Panc1 (cell line): ENCODE measurements at regions not wholly inside any gene's neighbourhood (a gene's known extent, or its start where the extent isn't known, plus 50 kb on each side); places are given as distances from the start of the nearest gene placed in this dataset.

Experiments used
- ATAC-seq: fragments of 200-7000 bp; cut with Tn5 transposase; 2 replicates; pipeline ENCODE4 v1.9.1; 2020; ENCODE audit warnings: mild to moderate bottlenecking, moderate library complexity
- BruUV-seq: library from RNA; stranded (reverse); fragments of 400-500 nt; replicated peaks from 2 replicates; lab custom pipeline; 2021; lab: Mats Ljungman, UMichigan
- CTCF ChIA-PET: fragments of 300-600 bp; sonication (Branson Sonifier 250); formaldehyde crosslinking; loops from one replicate; lab custom pipeline; 2022; ENCODE audit warnings: antibody characterized with exemption; lab: Charles Lee
- POLR2A ChIA-PET: fragments of 300-600 bp; sonication (Branson Sonifier 250); formaldehyde crosslinking; loops from one replicate; lab custom pipeline; 2022; ENCODE audit warnings: antibody characterized with exemption; lab: Charles Lee
- DNase-seq: peaks from one replicate; pipeline ENCODE4 v3.0.0-alpha.2; 2010; ENCODE audit warnings: low read depth, low spot score
- H3K27ac ChIP-seq: 2 replicates; pipeline ENCODE4 v1.5.1; 2011; ENCODE audit warnings: mild to moderate bottlenecking, low read length, inconsistent platforms
- H3K27me3 ChIP-seq: fragments of 200-500 bp; sonication (Bioruptor generic); 2 replicates; pipeline ENCODE4 v1.6.0; 2014; ENCODE audit warnings: low read length, inconsistent platforms; ENCODE audit not compliant: control insufficient read depth, insufficient read depth
- H3K36me3 ChIP-seq: fragments of 200-500 bp; sonication (Bioruptor generic); 2 replicates; pipeline ENCODE4 v1.5.1; 2014; ENCODE audit warnings: inconsistent platforms, mild to moderate bottlenecking, low read length, moderate library complexity; ENCODE audit not compliant: control insufficient read depth, insufficient read depth
- H3K4me1 ChIP-seq: 2 replicates; pipeline ENCODE4 v1.5.1; 2011; ENCODE audit warnings: inconsistent platforms, mild to moderate bottlenecking, low read length, moderate library complexity; ENCODE audit not compliant: control insufficient read depth, insufficient read depth
- H3K4me3 ChIP-seq, 2 experiments: 2 replicates each; pipeline ENCODE4 v1.5.1; 2011 to 2012; ENCODE audit warnings: low read depth in 2 of 2, low read length in 2 of 2, mild to moderate bottlenecking in 2 of 2, inconsistent platforms in 1 of 2, moderate library complexity in 1 of 2
- H3K9me3 ChIP-seq: fragments of 200-500 bp; sonication (Bioruptor generic); 2 replicates; pipeline ENCODE4 v1.5.1; 2014; ENCODE audit warnings: low read depth, mild to moderate bottlenecking, inconsistent platforms, low read length, moderate library complexity; ENCODE audit not compliant: control insufficient read depth, insufficient read depth
- POLR2AphosphoS5 ChIP-seq: IDR thresholded peaks from 2 replicates; pipeline ENCODE4 v1.6.1; 2012; ENCODE audit warnings: mild to moderate bottlenecking, low read depth, low read length, moderate library complexity
- SIN3A ChIP-seq: IDR thresholded peaks from 2 replicates; pipeline ENCODE4 v1.6.1; 2012; ENCODE audit warnings: low read depth, mild to moderate bottlenecking, low read length, moderate library complexity, borderline replicate concordance; ENCODE audit not compliant: insufficient read depth
- TCF7L2 ChIP-seq: IDR thresholded peaks from 2 replicates; pipeline ENCODE4 v1.6.1; 2011; ENCODE audit warnings: mild to moderate bottlenecking, low read depth, low read length, inconsistent platforms
- in situ Hi-C: cut with HindIII; loops from 2 replicates; pipeline ENCODE4 v1.10.0; 2016; ENCODE audit warnings: low sequenced_read_pairs, low pct_unique_long_range_greater_than_20kb
- intact Hi-C: fragments of 100-400 bp; cut with micrococcal nuclease; formaldehyde crosslinking; loops from one replicate; pipeline ENCODE4 v1.10.0; 2022; ENCODE audit not compliant: unreplicated experiment
- TF ChIP-seq, protein P1 (sequence below), 2 experiments: IDR thresholded peaks; 2 replicates each; pipeline ENCODE4 v1.6.1; 2011 to 2012; ENCODE audit warnings: low read depth in 2 of 2, control low read depth in 1 of 2, low read length in 1 of 2, mild to moderate bottlenecking in 1 of 2, moderate library complexity in 1 of 2; ENCODE audit not compliant: insufficient read depth in 1 of 2
- TF ChIP-seq, protein P2 (sequence below): fragments of 450-650 bp; IDR thresholded peaks from 2 replicates; pipeline ENCODE4 v1.5.1; 2017; ENCODE audit warnings: mild to moderate bottlenecking

DNA sequence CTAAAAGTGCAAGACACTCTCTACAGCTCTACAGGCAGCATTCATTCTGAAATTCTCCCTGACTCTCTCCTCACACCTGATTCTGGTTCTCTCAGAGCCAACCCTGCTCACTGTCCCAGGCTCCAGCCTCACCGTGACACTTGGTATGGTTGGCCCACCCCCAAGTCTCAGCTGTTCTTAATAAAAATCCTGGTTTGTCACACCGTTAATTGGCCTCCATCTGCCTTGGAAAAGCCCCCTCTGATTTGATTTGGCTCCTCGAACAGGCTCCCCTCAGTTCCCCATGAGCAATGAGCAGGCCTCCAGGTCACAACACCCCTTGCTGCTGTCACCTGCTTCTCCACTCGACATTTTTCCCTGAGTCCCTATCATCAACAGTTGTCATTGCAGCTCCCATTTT is 507.3 kb upstream of the AUTS2 start:
- TF ChIP-seq, protein P1, sequence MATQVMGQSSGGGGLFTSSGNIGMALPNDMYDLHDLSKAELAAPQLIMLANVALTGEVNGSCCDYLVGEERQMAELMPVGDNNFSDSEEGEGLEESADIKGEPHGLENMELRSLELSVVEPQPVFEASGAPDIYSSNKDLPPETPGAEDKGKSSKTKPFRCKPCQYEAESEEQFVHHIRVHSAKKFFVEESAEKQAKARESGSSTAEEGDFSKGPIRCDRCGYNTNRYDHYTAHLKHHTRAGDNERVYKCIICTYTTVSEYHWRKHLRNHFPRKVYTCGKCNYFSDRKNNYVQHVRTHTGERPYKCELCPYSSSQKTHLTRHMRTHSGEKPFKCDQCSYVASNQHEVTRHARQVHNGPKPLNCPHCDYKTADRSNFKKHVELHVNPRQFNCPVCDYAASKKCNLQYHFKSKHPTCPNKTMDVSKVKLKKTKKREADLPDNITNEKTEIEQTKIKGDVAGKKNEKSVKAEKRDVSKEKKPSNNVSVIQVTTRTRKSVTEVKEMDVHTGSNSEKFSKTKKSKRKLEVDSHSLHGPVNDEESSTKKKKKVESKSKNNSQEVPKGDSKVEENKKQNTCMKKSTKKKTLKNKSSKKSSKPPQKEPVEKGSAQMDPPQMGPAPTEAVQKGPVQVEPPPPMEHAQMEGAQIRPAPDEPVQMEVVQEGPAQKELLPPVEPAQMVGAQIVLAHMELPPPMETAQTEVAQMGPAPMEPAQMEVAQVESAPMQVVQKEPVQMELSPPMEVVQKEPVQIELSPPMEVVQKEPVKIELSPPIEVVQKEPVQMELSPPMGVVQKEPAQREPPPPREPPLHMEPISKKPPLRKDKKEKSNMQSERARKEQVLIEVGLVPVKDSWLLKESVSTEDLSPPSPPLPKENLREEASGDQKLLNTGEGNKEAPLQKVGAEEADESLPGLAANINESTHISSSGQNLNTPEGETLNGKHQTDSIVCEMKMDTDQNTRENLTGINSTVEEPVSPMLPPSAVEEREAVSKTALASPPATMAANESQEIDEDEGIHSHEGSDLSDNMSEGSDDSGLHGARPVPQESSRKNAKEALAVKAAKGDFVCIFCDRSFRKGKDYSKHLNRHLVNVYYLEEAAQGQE (IDR thresholded peaks at IDR 0.05; ENCODE audit: insufficient read depth in 1 of 2, low read depth in 2 of 2, low read length in 1 of 2) = no peak
- TF ChIP-seq SIN3A (no peak), TCF7L2 (no peak)
- TF ChIP-seq, protein P2, sequence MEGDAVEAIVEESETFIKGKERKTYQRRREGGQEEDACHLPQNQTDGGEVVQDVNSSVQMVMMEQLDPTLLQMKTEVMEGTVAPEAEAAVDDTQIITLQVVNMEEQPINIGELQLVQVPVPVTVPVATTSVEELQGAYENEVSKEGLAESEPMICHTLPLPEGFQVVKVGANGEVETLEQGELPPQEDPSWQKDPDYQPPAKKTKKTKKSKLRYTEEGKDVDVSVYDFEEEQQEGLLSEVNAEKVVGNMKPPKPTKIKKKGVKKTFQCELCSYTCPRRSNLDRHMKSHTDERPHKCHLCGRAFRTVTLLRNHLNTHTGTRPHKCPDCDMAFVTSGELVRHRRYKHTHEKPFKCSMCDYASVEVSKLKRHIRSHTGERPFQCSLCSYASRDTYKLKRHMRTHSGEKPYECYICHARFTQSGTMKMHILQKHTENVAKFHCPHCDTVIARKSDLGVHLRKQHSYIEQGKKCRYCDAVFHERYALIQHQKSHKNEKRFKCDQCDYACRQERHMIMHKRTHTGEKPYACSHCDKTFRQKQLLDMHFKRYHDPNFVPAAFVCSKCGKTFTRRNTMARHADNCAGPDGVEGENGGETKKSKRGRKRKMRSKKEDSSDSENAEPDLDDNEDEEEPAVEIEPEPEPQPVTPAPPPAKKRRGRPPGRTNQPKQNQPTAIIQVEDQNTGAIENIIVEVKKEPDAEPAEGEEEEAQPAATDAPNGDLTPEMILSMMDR = no peak
- BruUV-seq = no TSS peak
- CTCF ChIA-PET = interaction anchor here (0.5 kb wide), 1 partner anchor 508 kb away, joined by 7 read pairs; no protein-coding TSS in a partner anchor
- H3K36me3 ChIP-seq = no peaks in the 10 kb centered on the region
- H3K27ac ChIP-seq = no peak overlapping the region
- POLR2A ChIA-PET = no interaction called here
- H3K27me3 ChIP-seq = no peaks in the 10 kb centered on the region
- ATAC-seq (no peak), DNase-seq (no peak)
- no peak overlapping the region for H3K4me3 ChIP-seq
- no peaks in the 10 kb centered on the region for H3K4me1 ChIP-seq
- intact Hi-C loops = no loop called here
- in situ Hi-C loops = no loop called here
- H3K9me3 ChIP-seq = peaks cover 5% of the 10 kb centered on the region; the same call in 1 of the 2 replicates

DNA sequence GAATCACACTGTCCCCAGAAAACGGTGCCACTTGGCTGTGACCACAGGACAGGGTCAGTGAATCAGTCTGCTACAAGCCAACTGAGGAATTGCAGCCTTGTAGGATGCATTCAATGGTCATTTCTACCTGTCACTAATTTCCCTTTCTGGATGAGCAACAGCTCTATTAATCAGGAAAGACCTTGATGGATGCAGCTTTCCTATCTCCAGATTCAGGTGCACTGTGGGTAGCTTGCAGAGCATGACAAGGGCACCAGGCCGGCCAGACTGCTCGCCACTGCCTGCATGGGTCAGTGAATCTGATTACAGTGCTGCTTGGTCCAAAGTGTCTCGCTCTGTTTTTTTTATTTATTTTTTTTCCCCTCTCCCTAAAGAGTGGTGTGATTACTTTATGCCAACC is 506.8 kb upstream of the AUTS2 start:
- TF ChIP-seq POLR2AphosphoS5 = no peak
- TF ChIP-seq, protein P2 = no peak
- no peak for TF ChIP-seq SIN3A
- TF ChIP-seq TCF7L2 = no peak
- TF ChIP-seq, protein P1 (IDR thresholded peaks at IDR 0.05; ENCODE audit: insufficient read depth in 1 of 2, low read depth in 2 of 2, low read length in 1 of 2) = no peak
- ChIA-PET POLR2A (no interaction called here), CTCF (no interaction called here)
- Histone ChIP-seq H3K4me1 (no peaks in the 10 kb centered on the region), H3K36me3 (no peaks in the 10 kb centered on the region), H3K27ac (no peak overlapping the region), H3K4me3 (no peak overlapping the region), H3K27me3 (no peaks in the 10 kb centered on the region), H3K9me3 (peaks cover 5% of the 10 kb centered on the region; the same call in 1 of the 2 replicates)
- in situ Hi-C loops (no loop called here), intact Hi-C loops (no loop called here)
- DNase-seq (no peak), ATAC-seq (no peak)
- no TSS peak for BruUV-seq
